Heart left ventricle (tissue), 16 donors: ENCODE measurements at regions not wholly inside any gene's neighbourhood (a gene's known extent, or its start where the extent isn't known, plus 50 kb on each side); places are given as distances from the start of the nearest gene placed in this dataset.

Source experiments
- ATAC-seq, 4 donors: fragments of 200-7000 bp; cut with Tn5 transposase; one replicate each; pipeline ENCODE4 v1.9.1; 2020 to 2022; ENCODE audit warnings: moderate library complexity in 4 of 4, mild to moderate bottlenecking in 3 of 4, moderate number of reproducible peaks in 1 of 4
- DNase-seq, 5 donors: peaks; one replicate each; pipeline ENCODE4 v3.0.0-alpha.2; 2020
- H3K27ac ChIP-seq, 12 donors: fragments of 200-600 bp; sonication (generic) in 4 of 12; one replicate each; pipeline versions ENCODE4 v1.5.0 to v1.8.0; 2016 to 2022; ENCODE audit warnings: mild to moderate bottlenecking in 2 of 12
- H3K27me3 ChIP-seq, 9 donors: fragments of 200-600 bp; sonication (generic) in 2 of 9; one replicate each; pipeline versions ENCODE4 v1.5.1 to v1.8.0; 2016 to 2022; ENCODE audit warnings: mild to moderate bottlenecking in 3 of 9
- H3K36me3 ChIP-seq, 9 donors: fragments of 200-600 bp; sonication (generic) in 2 of 9; one replicate each; pipeline versions ENCODE4 v1.5.0 to v1.8.0; 2018 to 2022; ENCODE audit warnings: mild to moderate bottlenecking in 2 of 9
- H3K4me1 ChIP-seq, 12 donors: fragments of 200-600 bp; sonication (generic) in 4 of 12; one replicate each; pipeline versions ENCODE4 v1.5.0 to v1.8.0; 2016 to 2022; ENCODE audit warnings: mild to moderate bottlenecking in 3 of 12
- H3K4me3 ChIP-seq, 12 donors: fragments of 200-600 bp; sonication (generic) in 4 of 12; one replicate each; pipeline versions ENCODE4 v1.5.0 to v1.8.0; 2017 to 2022; ENCODE audit warnings: mild to moderate bottlenecking in 9 of 12, moderate library complexity in 4 of 12
- H3K9me3 ChIP-seq, 12 donors: fragments of 200-600 bp; sonication (generic) in 4 of 12; one replicate each; pipeline versions ENCODE4 v1.5.0 to v1.8.0; 2016 to 2022; ENCODE audit warnings: mild to moderate bottlenecking in 1 of 12
- POLR2A ChIP-seq, 2 donors: fragments of 450-650 bp; IDR thresholded peaks; one replicate each; pipeline ENCODE4 v1.6.1; 2017; ENCODE audit warnings: antibody characterized with exemption in 2 of 2, mild to moderate bottlenecking in 2 of 2, moderate library complexity in 2 of 2
- WGBS, 4 donors: extraction: QIAGEN DNeasy Blood & Tissue Kit in 2 of 4; methylation state at CpG; one replicate each; pipeline versions ENCODE4 v1.1.5 to v1.1.7; 2013 to 2018; 5-methylcytosine and 5-hydroxymethylcytosine counted together
- intact Hi-C, 10 donors: fragments of 100-400 bp; cut with DNase I; formaldehyde crosslinking; loops; one replicate each; pipeline versions ENCODE4 v1.11.1 to v1.14.2; 2022
- TF ChIP-seq, protein P1 (sequence below), 12 donors: fragments of 200-600 bp; sonication (generic) in 4 of 12; IDR thresholded peaks; one replicate each; pipeline versions ENCODE4 v1.5.0 to v1.8.0; 2018 to 2022; ENCODE audit warnings: antibody characterized with exemption in 12 of 12, mild to moderate bottlenecking in 5 of 12
- donor health status: ischemic (EF 13 %, LVEDD 7.1; RV severe dilation, severe dysfunction).
- donor health status: healthy with polysubstance abuse.
- donor health status: DM: no; HTN: yes; CAD: no.
- donor health status: DM: no; HTN: no; CAD: no.
- donor health status: ischemic (EF 25% LVEDD 6.9; RV normal size, moderate dysfunction).
- donor health status: ischemic (EF 25% LVEDD 5.7; RV mildly dilated, moderate dysfunction).
- donor health status: healthy.
- donor health status: DM: yes; HTN: yes; CAD: no.
- donor health status: ischemic (EF 35%, LVEDD 5.7; RV mildly dilated, moderate dysfunction).
- donor health status: nonischemic (EF 11% LVEDD 7.7; RV severe dilation, severe dysfunction).
- donor health status: DM: yes; HTN: yes; CAD: no.
- donor health status: PGD.
- donor health status: ischemic (EF 29% LVEDD 5.4; RV normal size, mild dysfunction).
- donor health status: nonischemic (EF 23%, LVEDD 6.1; RV moderate dilation, normal function).

DNA sequence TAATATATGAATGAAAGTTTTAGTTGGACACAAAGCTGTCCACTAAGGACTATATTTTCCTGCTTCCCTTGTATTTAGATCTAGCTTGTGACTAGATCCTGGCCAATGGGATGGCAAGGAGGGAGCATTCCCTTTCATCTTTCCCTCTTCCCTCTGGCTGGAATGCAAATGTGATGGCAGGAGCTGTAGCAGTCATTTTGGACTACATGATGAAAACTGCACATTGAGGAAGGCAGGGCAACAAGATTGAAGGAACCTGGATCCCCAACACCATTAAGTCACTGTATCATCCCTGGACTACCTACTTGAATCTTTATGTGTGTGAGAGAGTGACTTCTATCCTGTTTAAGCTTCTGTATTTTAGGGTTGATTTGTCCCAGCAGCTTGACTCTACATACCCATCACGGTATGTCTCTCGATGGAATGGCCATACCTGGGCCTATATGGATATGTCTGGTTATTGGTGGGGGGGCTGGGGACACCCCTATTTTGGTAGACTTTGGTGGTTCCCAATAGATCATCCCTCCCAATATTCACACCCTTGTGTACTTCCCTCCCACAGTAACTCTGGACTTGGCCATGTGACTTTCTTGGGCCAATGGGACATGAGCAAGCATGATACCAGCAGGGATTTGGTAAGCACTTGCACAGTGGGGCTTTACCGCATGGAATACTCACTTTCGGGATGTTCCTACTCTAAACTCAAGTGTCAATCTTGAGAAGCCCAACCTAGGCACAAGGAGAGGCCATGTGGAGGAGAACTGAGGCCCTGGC is 128.5 kb downstream of the VEGFA start:
- Histone ChIP-seq H3K9me3 (no peaks in the 10 kb centered on the region), H3K27me3 (no peaks in the 10 kb centered on the region), H3K27ac (no peak overlapping the region), H3K4me1 (peaks cover 0 to 13% (median 1%) of the 10 kb centered on the region in 12 donors), H3K4me3 (no peak overlapping the region), H3K36me3 (no peaks in the 10 kb centered on the region)
- no peak for ATAC-seq
- intact Hi-C loops: no loop called here
- no peak for DNase-seq
- TF ChIP-seq, protein P1, sequence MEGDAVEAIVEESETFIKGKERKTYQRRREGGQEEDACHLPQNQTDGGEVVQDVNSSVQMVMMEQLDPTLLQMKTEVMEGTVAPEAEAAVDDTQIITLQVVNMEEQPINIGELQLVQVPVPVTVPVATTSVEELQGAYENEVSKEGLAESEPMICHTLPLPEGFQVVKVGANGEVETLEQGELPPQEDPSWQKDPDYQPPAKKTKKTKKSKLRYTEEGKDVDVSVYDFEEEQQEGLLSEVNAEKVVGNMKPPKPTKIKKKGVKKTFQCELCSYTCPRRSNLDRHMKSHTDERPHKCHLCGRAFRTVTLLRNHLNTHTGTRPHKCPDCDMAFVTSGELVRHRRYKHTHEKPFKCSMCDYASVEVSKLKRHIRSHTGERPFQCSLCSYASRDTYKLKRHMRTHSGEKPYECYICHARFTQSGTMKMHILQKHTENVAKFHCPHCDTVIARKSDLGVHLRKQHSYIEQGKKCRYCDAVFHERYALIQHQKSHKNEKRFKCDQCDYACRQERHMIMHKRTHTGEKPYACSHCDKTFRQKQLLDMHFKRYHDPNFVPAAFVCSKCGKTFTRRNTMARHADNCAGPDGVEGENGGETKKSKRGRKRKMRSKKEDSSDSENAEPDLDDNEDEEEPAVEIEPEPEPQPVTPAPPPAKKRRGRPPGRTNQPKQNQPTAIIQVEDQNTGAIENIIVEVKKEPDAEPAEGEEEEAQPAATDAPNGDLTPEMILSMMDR (IDR thresholded peaks at IDR 0.05): no peak
- TF ChIP-seq POLR2A (IDR thresholded peaks at IDR 0.05): no peak
- 94 to 98% (median 97%) methylated on average over 4 of the region's 4 CpGs for WGBS, 4 donors

- TF ChIP-seq POLR2A (IDR thresholded peaks at IDR 0.05): no peak
- TF ChIP-seq, protein P1 (IDR thresholded peaks at IDR 0.05): no peak
These were observed 127.7 kb downstream of the VEGFA start for GRCh38 chr6:43897571-43898302.

GRCh38 chr6:43896329-43897255 is 126.6 kb downstream of the VEGFA start:
- H3K4me1 ChIP-seq: peaks cover 0 to 13% (median 1%) of the 10 kb centered on the region in 12 donors

More at GRCh38 chr6:43897571-43898302, 127.7 kb downstream of the VEGFA start:
- DNase-seq (no peak), ATAC-seq (no peak)
- 66 to 75% (median 72%) methylated on average over 2 of the region's 2 CpGs for WGBS, 4 donors
- H3K4me1 ChIP-seq: peaks cover 0 to 13% (median 1%) of the 10 kb centered on the region in 12 donors
- intact Hi-C loops: no loop called here
- no peaks in the 10 kb centered on the region for H3K27me3 ChIP-seq
- H3K36me3 ChIP-seq: no peaks in the 10 kb centered on the region
- no peak overlapping the region for H3K27ac ChIP-seq
- H3K9me3 ChIP-seq: no peaks in the 10 kb centered on the region
- no peak overlapping the region for H3K4me3 ChIP-seq

More at GRCh38 chr6:43896329-43897255, 126.6 kb downstream of the VEGFA start:
- ATAC-seq (no peak), DNase-seq (no peak)
- Histone ChIP-seq H3K4me3 (no peak overlapping the region), H3K36me3 (no peaks in the 10 kb centered on the region), H3K9me3 (no peaks in the 10 kb centered on the region), H3K27ac (no peak overlapping the region), H3K27me3 (peaks cover 0 to 4% (median 0%) of the 10 kb centered on the region in 9 donors)
- TF ChIP-seq, protein P1 (IDR thresholded peaks at IDR 0.05): no peak
- no peak for TF ChIP-seq POLR2A (IDR thresholded peaks at IDR 0.05)
- intact Hi-C loops: no loop called here
- WGBS, 4 donors: 61 to 70% (median 65%) methylated on average over 11 of the region's 11 CpGs
